Inflammatory macrophage treated with lipopolysaccharide for 4 hours (primary cell): ENCODE measurements at regions not wholly inside any gene's neighbourhood (a gene's known extent, or its start where the extent isn't known, plus 50 kb on each side); places are given as distances from the start of the nearest gene placed in this dataset.

Source experiments
- DNase-seq: peaks from one replicate; pipeline ENCODE4 v3.0.0-alpha.2; 2020

DNA sequence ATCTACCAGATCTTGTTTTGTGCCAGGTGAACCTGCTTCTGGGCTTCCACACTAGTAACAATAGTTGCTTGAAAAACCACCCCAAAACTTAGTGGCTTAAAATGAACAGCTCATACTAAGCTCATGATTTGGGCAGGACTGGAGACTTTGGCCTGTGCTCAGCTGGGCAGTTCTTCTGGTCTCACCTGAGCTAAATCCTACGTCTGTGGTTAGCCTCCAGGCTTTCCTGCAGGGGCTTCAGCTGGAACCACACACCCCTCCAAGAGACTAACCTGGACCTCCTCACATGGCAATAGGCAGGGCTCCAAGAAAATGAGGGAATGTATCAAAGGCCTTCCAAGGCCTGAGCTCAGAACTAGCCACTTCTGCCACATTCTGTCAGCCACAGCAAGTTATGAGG is 144.1 kb downstream of the CD8B2 start:
- no peak for DNase-seq

GRCh38 chr2:106638043-106638442 is 150.9 kb downstream of the CD8B2 start:
- DNase-seq, result peak; percentile 5

DNA sequence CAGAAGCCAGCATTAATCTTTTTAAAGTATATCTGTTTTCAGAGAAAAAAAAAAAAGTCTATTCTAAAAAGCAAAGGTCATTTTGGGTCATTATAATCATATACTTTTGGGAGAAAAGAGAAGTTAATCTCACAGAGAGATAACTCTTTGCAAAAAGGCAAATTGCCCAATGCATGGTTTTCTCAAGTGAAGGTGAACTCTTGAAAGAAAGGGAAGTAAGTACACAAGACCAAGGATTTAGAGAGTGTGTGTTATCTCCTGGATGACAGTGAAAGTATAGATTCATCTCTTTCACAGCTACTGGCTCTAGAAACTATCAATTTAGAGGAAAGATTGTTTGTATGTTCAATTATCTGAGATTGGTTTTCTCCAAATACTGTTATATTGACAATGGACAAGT is 151.4 kb downstream of the CD8B2 start:
- DNase-seq, result no peak

- no peak for DNase-seq
These were observed 155.5 kb downstream of the CD8B2 start for GRCh38 chr2:106642679-106643078.

DNA sequence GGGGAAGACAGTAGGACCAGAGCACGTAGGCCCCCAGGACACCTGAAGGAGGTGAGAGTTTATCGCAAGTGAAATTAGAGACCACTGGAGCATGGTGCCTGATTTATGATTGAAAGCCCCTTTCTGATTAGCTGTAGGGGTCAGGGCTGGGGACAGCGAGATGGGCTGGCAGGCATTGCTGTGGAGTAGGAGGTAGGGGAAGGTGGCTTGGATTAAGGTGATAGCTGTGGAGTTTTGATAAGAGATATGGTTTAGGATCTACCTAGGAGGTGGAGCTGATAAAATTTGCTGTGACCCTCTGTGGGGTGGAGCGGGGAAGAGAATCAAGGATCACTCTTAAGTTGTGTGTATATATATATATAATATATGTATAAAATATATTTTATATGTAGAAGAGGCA is 157.5 kb downstream of the CD8B2 start:
- no peak for DNase-seq

DNA sequence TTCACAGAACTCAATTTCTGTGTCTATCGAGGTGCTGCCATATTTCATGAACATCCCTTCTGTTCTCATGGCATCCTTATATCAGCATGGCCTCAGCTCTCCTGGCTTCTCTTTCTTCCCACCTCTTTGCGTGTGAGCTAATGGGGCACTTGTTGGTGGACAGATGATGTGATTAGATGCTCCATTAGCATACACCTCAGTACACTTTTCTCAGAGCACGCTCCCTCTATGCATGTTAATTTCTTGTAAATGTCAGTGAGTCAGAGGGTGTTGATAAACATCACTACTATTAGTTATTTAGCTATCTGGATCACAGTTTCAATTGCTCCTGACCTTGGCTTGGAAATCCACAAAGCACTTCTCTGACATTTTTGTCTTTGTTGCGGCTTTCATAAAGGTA is 159.4 kb downstream of the CD8B2 start:
- DNase-seq, result no peak

DNA sequence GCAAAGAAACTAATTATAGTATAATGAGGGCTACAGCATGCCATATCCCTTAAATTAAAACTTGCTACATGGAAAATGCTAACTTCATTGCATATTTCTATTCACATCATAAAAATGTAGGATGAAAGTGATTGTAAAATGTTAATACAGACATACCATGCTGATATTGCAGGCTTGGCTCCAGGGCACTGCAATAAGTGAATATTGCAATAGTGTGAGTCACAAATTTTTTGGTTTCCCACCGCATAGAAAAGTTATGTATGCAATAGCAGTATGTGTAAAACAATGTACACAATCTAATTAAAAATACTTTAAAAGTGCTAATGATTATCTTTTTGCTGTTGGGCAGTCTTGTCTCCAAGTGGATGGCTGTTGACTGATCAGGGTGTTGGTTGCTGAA is 162.1 kb downstream of the CD8B2 start:
- DNase-seq, result no peak

- DNase-seq, result no peak
These were observed 166.3 kb downstream of the CD8B2 start for GRCh38 chr2:106653465-106653864.

GRCh38 chr2:106658616-106659015 is 171.5 kb downstream of the CD8B2 start:
- DNase-seq, result no peak

DNA sequence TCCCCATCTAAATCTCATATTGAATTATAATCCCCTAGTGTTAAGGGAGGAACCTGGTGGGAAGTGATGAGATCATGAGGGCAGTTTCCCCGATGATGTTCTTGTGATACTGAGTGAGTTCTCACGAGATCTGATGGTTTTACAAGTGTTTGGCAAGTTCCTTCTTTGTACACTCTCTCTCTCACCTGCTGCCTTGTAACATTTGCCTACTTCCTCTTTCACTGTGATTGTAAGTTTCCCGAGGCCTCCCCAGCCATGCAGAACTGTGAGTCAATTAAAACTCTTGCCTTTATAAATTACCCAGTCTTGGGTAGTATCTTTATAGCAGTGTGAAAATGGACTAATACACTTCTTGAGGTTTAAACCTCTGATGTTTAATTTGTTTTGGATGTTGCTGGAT is 177.5 kb downstream of the CD8B2 start:
- DNase-seq, result peak; percentile 27

DNA sequence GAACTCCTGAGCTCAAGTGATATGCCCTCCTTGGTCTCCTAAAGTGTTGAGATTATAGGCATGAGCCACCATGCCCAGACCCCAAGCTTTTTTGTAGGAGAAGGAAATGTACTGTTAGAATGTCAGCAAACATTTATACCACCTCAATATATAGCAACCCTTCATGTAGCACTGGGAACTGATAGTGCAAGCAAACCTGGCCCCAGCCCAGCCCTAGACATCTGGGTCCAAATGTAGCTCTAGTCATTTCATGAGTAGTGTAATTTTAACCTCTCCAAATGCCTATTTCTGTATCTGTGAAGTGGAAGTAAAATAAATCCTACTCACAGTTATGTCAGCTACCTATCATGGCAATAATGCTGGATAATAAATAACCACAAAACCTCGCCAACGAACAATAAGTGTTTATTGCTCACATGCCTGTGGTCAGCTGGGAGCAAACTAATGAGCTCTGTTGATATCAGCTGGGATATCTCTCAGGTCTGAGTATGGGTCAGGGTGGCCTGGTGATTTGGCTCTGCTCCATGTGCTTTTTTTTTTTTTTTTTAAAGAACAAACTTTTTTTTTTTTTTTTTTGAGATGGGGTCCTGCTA is 180.4 kb downstream of the CD8B2 start:
- no peak for DNase-seq

- no peak for DNase-seq
These were observed 198.2 kb downstream of the CD8B2 start for GRCh38 chr2:106685180-106685897.

DNA sequence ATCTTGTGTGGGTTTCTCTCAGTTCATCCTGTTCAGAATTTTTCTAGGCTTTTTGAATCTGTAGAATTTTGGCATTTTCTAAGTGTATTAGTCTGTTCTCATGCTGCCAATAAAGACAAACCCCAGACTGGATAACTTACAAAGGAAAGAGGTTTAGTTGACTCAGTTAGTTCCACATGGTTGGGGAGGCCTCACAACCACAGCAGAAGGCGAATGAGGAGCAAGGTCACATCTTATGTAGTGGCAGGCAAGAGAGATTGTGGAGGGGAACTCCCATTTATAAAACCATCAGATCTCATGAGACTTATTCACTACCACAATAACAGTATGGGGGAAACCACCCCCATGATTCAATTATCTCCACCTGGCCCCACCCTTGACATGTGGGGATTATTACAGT is 199.2 kb downstream of the ST6GAL2 start:
- no peak for DNase-seq

GRCh38 chr2:106694964-106695470 is 190.9 kb downstream of the ST6GAL2 start:
- no peak for DNase-seq

GRCh38 chr2:106695919-106696318 is 190.0 kb downstream of the ST6GAL2 start:
- no peak for DNase-seq

- no peak for DNase-seq
These were observed 185.4 kb downstream of the ST6GAL2 start for GRCh38 chr2:106700616-106701015.

DNA sequence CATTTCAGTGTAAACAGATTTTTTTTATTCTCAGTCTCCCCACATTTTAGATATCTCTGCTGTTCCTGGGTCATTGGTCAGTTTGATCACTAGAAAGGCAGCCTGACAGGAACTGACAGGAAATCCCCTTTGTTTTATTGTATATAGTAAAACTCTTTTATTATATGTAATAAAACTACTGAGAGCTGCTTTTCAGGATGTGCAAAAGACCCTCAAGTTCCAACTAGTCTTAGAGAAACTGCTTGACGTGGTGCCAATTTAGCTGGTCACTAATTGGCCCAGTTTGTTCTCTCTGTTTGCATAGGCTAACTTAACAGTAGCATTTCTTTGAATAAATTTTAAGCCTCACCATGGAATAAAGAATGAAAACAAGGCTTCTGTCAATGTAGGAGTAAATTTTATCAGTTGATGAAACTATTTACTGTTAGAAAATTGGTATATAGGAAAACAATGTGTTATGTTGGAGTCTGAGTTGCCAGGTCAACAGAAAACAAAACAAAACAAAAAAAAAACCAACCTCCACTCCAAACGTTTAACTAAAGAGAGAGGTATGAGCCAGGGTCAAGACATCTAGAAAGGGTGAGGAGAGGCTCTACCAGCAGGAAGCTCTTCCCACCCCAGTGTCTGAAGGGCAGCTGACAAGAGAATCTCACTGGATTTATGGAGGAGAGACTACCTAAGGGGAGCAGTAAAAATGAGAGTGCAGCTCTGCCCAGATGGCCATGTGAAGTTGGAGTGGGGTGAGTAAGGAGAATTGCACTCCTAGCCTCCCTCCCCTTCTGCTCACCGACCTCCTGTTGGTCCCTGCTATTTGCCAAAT is 184.6 kb downstream of the ST6GAL2 start:
- no peak for DNase-seq

- no peak for DNase-seq
These were observed 182.8 kb downstream of the ST6GAL2 start for GRCh38 chr2:106703161-106703560.

- DNase-seq, result no peak
These were observed 181.2 kb downstream of the ST6GAL2 start for GRCh38 chr2:106704798-106705197.

- DNase-seq, result no peak
These were observed 180.1 kb downstream of the ST6GAL2 start for GRCh38 chr2:106705877-106706276.

DNA sequence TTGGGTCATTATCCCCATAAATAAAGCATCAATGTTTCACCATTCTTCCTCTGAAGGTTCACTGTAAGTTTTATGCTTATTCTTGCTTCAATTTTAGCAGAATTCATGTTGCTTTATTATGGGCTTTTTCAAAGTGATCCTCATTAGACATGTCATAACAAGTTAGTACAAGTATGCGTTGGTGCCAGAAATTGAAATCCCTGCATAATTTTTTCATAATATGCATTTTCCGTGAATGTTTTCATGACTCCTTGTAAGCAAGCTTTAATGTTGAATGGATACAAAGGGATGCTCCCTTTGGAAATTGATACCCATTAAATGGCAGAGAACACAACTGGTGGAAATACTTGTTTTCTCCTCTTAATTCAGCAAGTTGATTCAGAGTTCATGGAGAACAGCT is 179.7 kb downstream of the ST6GAL2 start:
- no peak for DNase-seq

DNA sequence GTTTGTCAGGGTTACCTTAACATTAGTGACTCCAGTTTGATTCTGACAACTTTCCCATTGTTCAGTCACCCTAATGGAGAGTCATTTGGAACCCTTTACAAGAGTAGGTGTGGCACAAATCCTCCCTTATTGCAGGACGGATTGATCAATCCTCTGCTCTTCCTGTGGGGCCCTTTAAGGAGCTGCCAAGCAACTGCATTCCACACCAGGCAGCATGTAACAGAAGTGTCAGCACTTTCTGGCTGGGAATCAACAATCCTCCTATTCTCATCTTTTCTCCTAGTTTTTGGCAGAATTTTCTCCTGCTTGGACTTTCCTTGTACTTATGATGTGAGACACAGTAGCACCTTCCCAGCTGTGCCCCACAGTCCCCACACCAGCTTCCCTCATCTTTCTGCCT is 177.8 kb downstream of the ST6GAL2 start:
- no peak for DNase-seq

DNA sequence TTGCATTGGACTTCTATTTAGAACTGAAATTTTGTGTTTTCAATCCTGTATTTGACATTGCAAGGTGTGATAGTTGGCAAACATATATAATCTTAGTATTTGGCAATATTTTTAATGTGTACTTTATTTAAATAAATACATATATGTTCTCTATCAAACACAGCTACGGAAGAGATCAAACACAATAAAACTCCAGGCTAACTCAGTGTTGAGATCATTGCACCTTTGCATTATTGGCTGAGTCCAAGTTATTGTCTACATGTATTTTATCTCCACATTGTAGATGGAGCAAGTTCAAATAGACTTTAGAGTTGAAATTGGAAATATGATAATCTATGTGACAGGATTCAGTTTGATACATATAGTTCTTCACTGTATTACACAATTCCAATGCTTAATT is 176.7 kb downstream of the ST6GAL2 start:
- no peak for DNase-seq

GRCh38 chr2:106719222-106719621 is 166.7 kb downstream of the ST6GAL2 start:
- DNase-seq, result no peak
